Neural crest cell (in vitro differentiated cells): ENCODE measurements at regions not wholly inside any gene's neighbourhood (a gene's known extent, or its start where the extent isn't known, plus 50 kb on each side); places are given as distances from the start of the nearest gene placed in this dataset.

Source experiments
- DNase-seq: peaks from one replicate; pipeline ENCODE4 v3.0.0; 2021; ENCODE audit warnings: low read depth, mixed read lengths, low spot score
- H3K27ac Mint-ChIP-seq: one replicate; pipeline ENCODE4 v1.8.0; 2021; ENCODE audit warnings: mild to moderate bottlenecking, mixed read lengths; ENCODE audit not compliant: unreplicated experiment
- H3K27me3 Mint-ChIP-seq: 2 replicates; pipeline ENCODE4 v1.8.0; 2021; ENCODE audit warnings: low read depth, mild to moderate bottlenecking, mixed read lengths
- H3K36me3 Mint-ChIP-seq: 2 replicates; pipeline ENCODE4 v1.8.0; 2021; ENCODE audit warnings: low read depth, mild to moderate bottlenecking, mixed read lengths
- H3K4me1 Mint-ChIP-seq: 2 replicates; pipeline ENCODE4 v1.8.0; 2021; ENCODE audit warnings: mixed read lengths
- H3K4me3 Mint-ChIP-seq: one replicate; pipeline ENCODE4 v1.8.0; 2021; ENCODE audit warnings: mild to moderate bottlenecking, mixed read lengths
- H3K9me3 Mint-ChIP-seq: 2 replicates; pipeline ENCODE4 v1.8.0; 2021; ENCODE audit warnings: mixed read lengths
- TF ChIP-seq, protein P1 (sequence below): fragments of 200-600 bp; sonication (generic); conservative IDR thresholded peaks from 2 replicates; pipeline ENCODE4 v1.5.0; 2021; ENCODE audit warnings: antibody characterized with exemption, mild to moderate bottlenecking

DNA sequence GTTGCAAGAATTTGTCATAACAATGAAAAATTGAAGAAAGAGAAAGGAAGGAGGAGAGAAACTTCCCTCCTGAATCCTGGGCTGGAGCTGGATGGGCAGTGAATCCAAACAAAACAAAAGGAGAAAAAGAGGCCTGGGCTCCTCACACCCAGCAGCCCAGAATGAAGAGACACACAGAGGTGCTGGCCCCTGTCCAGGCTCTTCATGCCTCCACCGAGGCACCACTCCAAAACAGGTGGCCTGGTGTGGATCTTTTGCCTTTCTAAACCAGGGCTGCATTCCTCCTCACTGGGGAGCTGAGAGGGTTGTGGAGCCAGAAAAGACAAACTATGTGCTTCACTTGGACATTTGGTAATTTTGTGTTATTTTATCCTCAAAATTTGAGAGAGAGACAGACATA is 76.0 kb downstream of the FAM124B start:
- Mint-ChIP-seq H3K4me3 (no peak overlapping the region), H3K27me3 (peaks cover 2% of the 10 kb centered on the region), H3K27ac (no peak overlapping the region), H3K4me1 (no peaks in the 10 kb centered on the region), H3K36me3 (no peaks in the 10 kb centered on the region), H3K9me3 (no peaks in the 10 kb centered on the region)
- TF ChIP-seq, protein P1, sequence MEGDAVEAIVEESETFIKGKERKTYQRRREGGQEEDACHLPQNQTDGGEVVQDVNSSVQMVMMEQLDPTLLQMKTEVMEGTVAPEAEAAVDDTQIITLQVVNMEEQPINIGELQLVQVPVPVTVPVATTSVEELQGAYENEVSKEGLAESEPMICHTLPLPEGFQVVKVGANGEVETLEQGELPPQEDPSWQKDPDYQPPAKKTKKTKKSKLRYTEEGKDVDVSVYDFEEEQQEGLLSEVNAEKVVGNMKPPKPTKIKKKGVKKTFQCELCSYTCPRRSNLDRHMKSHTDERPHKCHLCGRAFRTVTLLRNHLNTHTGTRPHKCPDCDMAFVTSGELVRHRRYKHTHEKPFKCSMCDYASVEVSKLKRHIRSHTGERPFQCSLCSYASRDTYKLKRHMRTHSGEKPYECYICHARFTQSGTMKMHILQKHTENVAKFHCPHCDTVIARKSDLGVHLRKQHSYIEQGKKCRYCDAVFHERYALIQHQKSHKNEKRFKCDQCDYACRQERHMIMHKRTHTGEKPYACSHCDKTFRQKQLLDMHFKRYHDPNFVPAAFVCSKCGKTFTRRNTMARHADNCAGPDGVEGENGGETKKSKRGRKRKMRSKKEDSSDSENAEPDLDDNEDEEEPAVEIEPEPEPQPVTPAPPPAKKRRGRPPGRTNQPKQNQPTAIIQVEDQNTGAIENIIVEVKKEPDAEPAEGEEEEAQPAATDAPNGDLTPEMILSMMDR = no peak
- no peak for DNase-seq

DNA sequence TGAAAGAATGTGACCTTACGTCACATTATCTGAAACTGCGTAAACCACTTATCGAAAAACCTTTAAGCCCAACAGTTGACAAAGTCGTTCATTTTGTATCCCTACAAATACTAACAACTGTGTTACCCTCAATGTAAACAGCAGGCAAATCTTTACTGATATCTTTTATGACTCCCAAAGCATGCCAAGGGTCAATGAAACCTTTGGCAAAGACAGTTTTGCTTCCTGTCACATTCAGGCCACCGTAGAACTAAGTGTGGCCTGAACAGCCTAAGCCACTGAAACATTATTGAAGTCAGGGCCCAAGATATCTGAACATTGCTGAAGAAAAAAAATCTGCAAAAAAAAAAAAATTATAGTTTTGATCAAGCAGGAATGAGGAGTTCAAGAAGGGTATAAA is 77.3 kb downstream of the FAM124B start:
- H3K27me3 Mint-ChIP-seq = peaks cover 2% of the 10 kb centered on the region
- DNase-seq = no peak
- H3K4me3 Mint-ChIP-seq = no peak overlapping the region
- TF ChIP-seq, protein P1 = no peak
- H3K27ac Mint-ChIP-seq = no peak overlapping the region
- no peaks in the 10 kb centered on the region for H3K36me3 Mint-ChIP-seq
- H3K4me1 Mint-ChIP-seq = no peaks in the 10 kb centered on the region
- no peaks in the 10 kb centered on the region for H3K9me3 Mint-ChIP-seq

DNA sequence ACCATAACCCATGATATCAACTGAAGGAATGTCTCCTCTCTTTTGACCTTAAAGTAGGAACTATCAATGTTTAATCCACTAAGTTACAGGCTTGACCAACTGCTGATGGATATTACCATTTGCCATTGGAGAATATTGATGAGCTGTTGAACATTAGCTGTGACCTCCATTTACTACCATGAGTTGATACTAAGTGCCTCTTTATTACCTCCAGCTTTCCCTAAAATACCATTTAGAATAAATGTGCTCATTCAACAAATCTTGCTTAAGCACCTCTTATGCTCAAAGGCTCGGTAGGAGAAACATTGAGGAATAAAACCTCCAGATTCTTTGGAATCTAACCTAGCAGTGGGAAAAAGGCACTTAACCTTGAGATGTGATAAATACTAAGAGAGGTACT is 81.2 kb downstream of the FAM124B start:
- no peak for DNase-seq
- TF ChIP-seq, protein P1 = no peak
- Mint-ChIP-seq H3K27me3 (peaks cover 2% of the 10 kb centered on the region), H3K36me3 (no peaks in the 10 kb centered on the region), H3K9me3 (peaks cover 2% of the 10 kb centered on the region), H3K4me1 (no peaks in the 10 kb centered on the region), H3K27ac (no peak overlapping the region), H3K4me3 (no peak overlapping the region)

DNA sequence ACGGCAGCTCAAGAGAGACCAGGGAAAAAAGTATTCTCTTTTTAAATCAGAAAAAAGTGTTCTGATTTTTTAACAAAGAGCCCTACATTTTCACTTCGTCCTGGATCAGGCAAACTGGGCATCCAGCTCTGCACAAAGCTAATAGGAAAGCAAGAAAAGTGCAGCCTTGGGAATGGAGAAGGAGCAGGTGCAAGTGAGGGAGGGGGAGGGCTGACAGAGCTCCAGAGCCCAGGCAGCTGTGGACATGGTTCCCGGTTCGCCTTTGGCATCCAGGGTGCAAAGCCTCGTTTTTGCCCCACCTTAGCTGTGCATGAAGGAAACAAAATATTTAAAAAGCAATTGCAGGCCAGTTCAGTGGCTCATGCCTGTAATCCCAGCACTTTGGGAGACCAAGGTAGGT is 82.2 kb downstream of the FAM124B start:
- DNase-seq = no peak
- peaks cover 2% of the 10 kb centered on the region for H3K27me3 Mint-ChIP-seq
- H3K4me3 Mint-ChIP-seq = no peak overlapping the region
- TF ChIP-seq, protein P1 = no peak
- H3K36me3 Mint-ChIP-seq = no peaks in the 10 kb centered on the region
- peaks cover 2% of the 10 kb centered on the region for H3K9me3 Mint-ChIP-seq
- no peaks in the 10 kb centered on the region for H3K4me1 Mint-ChIP-seq
- no peak overlapping the region for H3K27ac Mint-ChIP-seq

DNA sequence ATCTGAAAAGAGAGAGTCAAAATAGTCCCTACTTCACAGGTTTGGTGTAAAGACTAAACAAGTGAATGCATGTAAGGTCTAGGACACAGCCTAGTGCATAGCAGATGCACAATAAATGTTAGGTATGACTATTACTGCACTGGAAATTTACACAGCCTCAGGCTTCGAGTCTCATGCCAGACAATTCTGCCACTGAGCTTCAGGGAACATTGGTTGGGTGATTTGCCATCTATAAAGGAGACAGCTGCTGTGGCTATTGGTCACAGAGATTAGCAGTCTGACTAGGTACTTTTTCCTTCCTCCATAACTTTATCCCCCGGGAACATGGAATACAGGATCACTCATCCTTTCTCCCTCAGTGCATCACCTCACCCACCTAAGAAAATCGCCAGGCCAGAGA is 89.2 kb downstream of the FAM124B start:
- Mint-ChIP-seq H3K4me1 (no peaks in the 10 kb centered on the region), H3K27ac (no peak overlapping the region), H3K9me3 (peaks cover 2% of the 10 kb centered on the region), H3K27me3 (no peaks in the 10 kb centered on the region), H3K36me3 (no peaks in the 10 kb centered on the region), H3K4me3 (no peak overlapping the region)
- no peak for DNase-seq
- TF ChIP-seq, protein P1 = no peak
